ENCODE measurements at regions not wholly inside any gene's neighbourhood (a gene's known extent, or its start where the extent isn't known, plus 50 kb on each side); places are given as distances from the start of the nearest gene placed in this dataset.

DNA sequence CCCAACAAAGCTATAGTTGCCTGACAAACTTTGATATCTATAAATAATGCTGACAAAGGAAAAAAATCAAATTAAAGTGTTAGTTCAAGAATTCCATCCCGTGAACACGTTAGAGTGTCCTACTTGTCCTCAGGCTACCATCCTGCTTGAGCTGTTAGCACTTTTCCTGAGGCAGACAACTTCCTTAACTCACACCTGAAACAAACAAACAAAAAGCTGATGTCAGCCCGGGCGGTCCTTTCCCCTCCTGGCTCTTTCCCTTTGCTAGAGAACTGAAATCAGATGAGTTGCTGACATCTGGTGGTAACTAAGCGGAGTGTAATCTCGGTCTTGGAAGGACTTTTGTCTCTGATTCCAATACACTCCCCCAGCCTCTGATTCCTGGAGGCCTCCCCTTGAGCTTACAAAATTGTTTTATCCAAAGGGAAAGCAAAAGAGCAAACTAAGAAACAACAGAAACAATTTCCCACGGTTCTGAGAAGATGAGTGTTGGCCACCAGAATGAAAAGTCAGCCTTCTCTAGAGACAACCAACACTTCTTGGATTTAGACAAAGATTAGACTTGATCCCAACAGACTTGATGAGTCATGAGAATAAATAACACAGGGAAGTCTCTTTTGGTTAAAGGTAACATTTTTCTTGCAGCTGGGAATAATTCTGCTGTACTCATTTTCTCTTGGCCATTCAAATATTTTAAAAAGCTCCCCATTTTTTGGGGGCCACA is 135.4 kb downstream of the PROX1 start:
- DNase-seq, result peak; percentile 76
- Histone ChIP-seq H3K27me3 (ENCODE audit: insufficient read depth) (no peaks in the 10 kb centered on the region), H3K4me1 (ENCODE audit: control insufficient read depth in 1 of 2, insufficient read depth in 2 of 2, low read depth in 1 of 2, low read length in 1 of 2) (peaks cover 0 to 10% of the 10 kb centered on the region in 2 experiments; a peak in 2 of 4 replicates), H2AFZ (ENCODE audit: low read depth) (no peak overlapping the region), H3K27ac (ENCODE audit: low read depth in 2 of 2, low read length in 1 of 2) (peak overlapping the region in 1 of 2 experiments; percentile 39; a peak in 2 of 4 replicates), H3K9ac (no peak overlapping the region), H3K9me2 (no peaks in the 10 kb centered on the region), H3K9me3 (no peaks in the 10 kb centered on the region), H3K36me3 (replicated peaks in 1 of 2; ENCODE audit: control insufficient read depth in 1 of 2, insufficient read depth in 2 of 2, low read length in 1 of 2) (no peaks in the 10 kb centered on the region), H4K20me1 (ENCODE audit: insufficient read depth) (no peaks in the 10 kb centered on the region), H3K4me2 (peak overlapping the region; percentile 55), H3F3A (replicated peaks; ENCODE audit: insufficient read depth) (no peaks in the 10 kb centered on the region), H3K79me2 (ENCODE audit: insufficient read depth) (no peaks in the 10 kb centered on the region), H3K4me3 (ENCODE audit: low read depth in 2 of 2, low read length in 1 of 2) (peak overlapping the region in 1 of 2 experiments; percentile 49; a peak in 1 of 4 replicates)
- CTCF ChIA-PET, result interaction anchor here (0.6 to 3.1 kb wide), 66 partner anchors 9 to 1002 kb away, joined by 3 to 35 read pairs (median 5); partner anchors contain the start of gene PROX1
- WGBS (ENCODE audit: low lambda C conversion rate), result 9% methylated on average over 7 of the region's 7 CpGs
- POLR2A ChIA-PET, result interaction anchor here (2.0 to 2.4 kb wide), 2 partner anchors 133 to 136 kb away, joined by 11 to 12 read pairs; partner anchors contain the start of gene PROX1
- no peak for TF ChIP-seq JUND (IDR thresholded peaks at IDR 0.05)
- TF ChIP-seq, protein P1, sequence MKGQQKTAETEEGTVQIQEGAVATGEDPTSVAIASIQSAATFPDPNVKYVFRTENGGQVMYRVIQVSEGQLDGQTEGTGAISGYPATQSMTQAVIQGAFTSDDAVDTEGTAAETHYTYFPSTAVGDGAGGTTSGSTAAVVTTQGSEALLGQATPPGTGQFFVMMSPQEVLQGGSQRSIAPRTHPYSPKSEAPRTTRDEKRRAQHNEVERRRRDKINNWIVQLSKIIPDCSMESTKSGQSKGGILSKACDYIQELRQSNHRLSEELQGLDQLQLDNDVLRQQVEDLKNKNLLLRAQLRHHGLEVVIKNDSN (IDR thresholded peaks at IDR 0.05; ENCODE audit: borderline replicate concordance, low read depth), result no peak
- peak; percentile 98 for TF ChIP-seq RAD21 (IDR thresholded peaks at IDR 0.05; ENCODE audit: low read length)
- TF ChIP-seq, protein P2, sequence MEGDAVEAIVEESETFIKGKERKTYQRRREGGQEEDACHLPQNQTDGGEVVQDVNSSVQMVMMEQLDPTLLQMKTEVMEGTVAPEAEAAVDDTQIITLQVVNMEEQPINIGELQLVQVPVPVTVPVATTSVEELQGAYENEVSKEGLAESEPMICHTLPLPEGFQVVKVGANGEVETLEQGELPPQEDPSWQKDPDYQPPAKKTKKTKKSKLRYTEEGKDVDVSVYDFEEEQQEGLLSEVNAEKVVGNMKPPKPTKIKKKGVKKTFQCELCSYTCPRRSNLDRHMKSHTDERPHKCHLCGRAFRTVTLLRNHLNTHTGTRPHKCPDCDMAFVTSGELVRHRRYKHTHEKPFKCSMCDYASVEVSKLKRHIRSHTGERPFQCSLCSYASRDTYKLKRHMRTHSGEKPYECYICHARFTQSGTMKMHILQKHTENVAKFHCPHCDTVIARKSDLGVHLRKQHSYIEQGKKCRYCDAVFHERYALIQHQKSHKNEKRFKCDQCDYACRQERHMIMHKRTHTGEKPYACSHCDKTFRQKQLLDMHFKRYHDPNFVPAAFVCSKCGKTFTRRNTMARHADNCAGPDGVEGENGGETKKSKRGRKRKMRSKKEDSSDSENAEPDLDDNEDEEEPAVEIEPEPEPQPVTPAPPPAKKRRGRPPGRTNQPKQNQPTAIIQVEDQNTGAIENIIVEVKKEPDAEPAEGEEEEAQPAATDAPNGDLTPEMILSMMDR (IDR thresholded peaks at IDR 0.05), result peak; percentile 62
- TF ChIP-seq GATA2 (CRISPR knock-in tag; IDR thresholded peaks at IDR 0.05), result no peak
- TF ChIP-seq SMC3 (IDR thresholded peaks at IDR 0.05; ENCODE audit: low read depth, low read length), result peak; percentile 87
- TF ChIP-seq, protein P3, sequence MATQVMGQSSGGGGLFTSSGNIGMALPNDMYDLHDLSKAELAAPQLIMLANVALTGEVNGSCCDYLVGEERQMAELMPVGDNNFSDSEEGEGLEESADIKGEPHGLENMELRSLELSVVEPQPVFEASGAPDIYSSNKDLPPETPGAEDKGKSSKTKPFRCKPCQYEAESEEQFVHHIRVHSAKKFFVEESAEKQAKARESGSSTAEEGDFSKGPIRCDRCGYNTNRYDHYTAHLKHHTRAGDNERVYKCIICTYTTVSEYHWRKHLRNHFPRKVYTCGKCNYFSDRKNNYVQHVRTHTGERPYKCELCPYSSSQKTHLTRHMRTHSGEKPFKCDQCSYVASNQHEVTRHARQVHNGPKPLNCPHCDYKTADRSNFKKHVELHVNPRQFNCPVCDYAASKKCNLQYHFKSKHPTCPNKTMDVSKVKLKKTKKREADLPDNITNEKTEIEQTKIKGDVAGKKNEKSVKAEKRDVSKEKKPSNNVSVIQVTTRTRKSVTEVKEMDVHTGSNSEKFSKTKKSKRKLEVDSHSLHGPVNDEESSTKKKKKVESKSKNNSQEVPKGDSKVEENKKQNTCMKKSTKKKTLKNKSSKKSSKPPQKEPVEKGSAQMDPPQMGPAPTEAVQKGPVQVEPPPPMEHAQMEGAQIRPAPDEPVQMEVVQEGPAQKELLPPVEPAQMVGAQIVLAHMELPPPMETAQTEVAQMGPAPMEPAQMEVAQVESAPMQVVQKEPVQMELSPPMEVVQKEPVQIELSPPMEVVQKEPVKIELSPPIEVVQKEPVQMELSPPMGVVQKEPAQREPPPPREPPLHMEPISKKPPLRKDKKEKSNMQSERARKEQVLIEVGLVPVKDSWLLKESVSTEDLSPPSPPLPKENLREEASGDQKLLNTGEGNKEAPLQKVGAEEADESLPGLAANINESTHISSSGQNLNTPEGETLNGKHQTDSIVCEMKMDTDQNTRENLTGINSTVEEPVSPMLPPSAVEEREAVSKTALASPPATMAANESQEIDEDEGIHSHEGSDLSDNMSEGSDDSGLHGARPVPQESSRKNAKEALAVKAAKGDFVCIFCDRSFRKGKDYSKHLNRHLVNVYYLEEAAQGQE (IDR thresholded peaks at IDR 0.05; ENCODE audit: low read depth, low read length), result no peak
- no peak for TF ChIP-seq TEAD4 (IDR thresholded peaks at IDR 0.05; ENCODE audit: borderline replicate concordance, insufficient read depth)
- no peak for TF ChIP-seq RXRA (IDR thresholded peaks at IDR 0.05; ENCODE audit: borderline replicate concordance, low read depth)
- TF ChIP-seq POLR2AphosphoS5 (IDR thresholded peaks at IDR 0.05; ENCODE audit: low read depth, low read length), result no peak
- TF ChIP-seq YY1 (IDR thresholded peaks at IDR 0.05; ENCODE audit: low read depth), result no peak
- TF ChIP-seq TCF12 (IDR thresholded peaks at IDR 0.05), result no peak
- TF ChIP-seq NFIC (IDR thresholded peaks at IDR 0.05; ENCODE audit: borderline replicate concordance), result no peak
